IPS-NIHi7 (cell line): ENCODE measurements at regions not wholly inside any gene's neighbourhood (a gene's known extent, or its start where the extent isn't known, plus 50 kb on each side); places are given as distances from the start of the nearest gene placed in this dataset.

Source experiments
- DNase-seq: peaks from one replicate; pipeline ENCODE4 v3.0.0; 2012; ENCODE audit warnings: mixed read lengths; ENCODE audit errors: extremely low spot score

- DNase-seq, result no peak
Observed at GRCh38 chr12:67582844-67583243, 65.7 kb upstream of the DYRK2 start.

- DNase-seq, result no peak
Observed at GRCh38 chr12:67586951-67587350, 61.6 kb upstream of the DYRK2 start.

GRCh38 chr12:67589078-67589477 is 59.5 kb upstream of the DYRK2 start:
- DNase-seq, result no peak

- DNase-seq, result no peak
Observed at GRCh38 chr12:67590149-67590790, 58.3 kb upstream of the DYRK2 start.

GRCh38 chr12:67592228-67593011 is 56.1 kb upstream of the DYRK2 start:
- no peak for DNase-seq

GRCh38 chr12:67593041-67593440 is 55.5 kb upstream of the DYRK2 start:
- no peak for DNase-seq

- DNase-seq, result no peak
Observed at GRCh38 chr12:67593461-67594330, 54.8 kb upstream of the DYRK2 start.

GRCh38 chr12:67594888-67595287 is 53.7 kb upstream of the DYRK2 start:
- no peak for DNase-seq

- no peak for DNase-seq
Observed at GRCh38 chr12:67595365-67595764, 53.2 kb upstream of the DYRK2 start.

- DNase-seq, result no peak
Observed at GRCh38 chr12:67598598-67598997, 49.9 kb upstream of the DYRK2 start.
